ENCODE measurements at regions not wholly inside any gene's neighbourhood (a gene's known extent, or its start where the extent isn't known, plus 50 kb on each side); places are given as distances from the start of the nearest gene placed in this dataset.

DNA sequence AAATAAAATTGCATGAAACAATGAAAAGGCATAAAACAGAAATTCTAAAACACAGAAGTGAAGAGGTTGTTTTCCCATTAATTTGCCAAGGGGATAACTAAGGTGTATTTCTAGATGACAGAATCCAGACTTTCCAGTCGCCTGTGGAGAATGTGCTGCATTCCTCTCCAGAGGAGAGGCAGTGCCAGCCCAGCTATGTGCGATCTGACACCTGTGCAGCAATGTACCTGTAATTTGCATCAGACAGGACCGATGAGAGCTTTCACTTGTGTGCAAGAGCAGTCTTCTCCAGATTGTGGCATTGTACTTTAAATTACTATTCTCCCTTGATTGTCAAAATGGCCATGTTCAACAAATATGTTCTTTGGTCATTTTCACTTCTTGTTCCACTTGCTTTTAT lies 1037.9 kb downstream of the EFNB2 start:
- Histone ChIP-seq H2AFZ (no peak overlapping the region), H3K27me3 (no peaks in the 10 kb centered on the region), H3K4me3 (no peak overlapping the region), H3K9me3 (ENCODE audit: low read depth) (no peaks in the 10 kb centered on the region), H3K4me2 (no peak overlapping the region), H3K4me1 (ENCODE audit: insufficient read depth) (no peaks in the 10 kb centered on the region), H3K79me2 (no peaks in the 10 kb centered on the region), H4K20me1 (ENCODE audit: insufficient read depth, poor library complexity, severe bottlenecking) (no peaks in the 10 kb centered on the region), H3K27ac (no peak overlapping the region), H3K36me3 (replicated peaks; ENCODE audit: insufficient read depth, low read depth) (no peaks in the 10 kb centered on the region), H3K9me2 (replicated peaks; ENCODE audit: insufficient read depth) (no peaks in the 10 kb centered on the region)
- TF ChIP-seq, protein P1, sequence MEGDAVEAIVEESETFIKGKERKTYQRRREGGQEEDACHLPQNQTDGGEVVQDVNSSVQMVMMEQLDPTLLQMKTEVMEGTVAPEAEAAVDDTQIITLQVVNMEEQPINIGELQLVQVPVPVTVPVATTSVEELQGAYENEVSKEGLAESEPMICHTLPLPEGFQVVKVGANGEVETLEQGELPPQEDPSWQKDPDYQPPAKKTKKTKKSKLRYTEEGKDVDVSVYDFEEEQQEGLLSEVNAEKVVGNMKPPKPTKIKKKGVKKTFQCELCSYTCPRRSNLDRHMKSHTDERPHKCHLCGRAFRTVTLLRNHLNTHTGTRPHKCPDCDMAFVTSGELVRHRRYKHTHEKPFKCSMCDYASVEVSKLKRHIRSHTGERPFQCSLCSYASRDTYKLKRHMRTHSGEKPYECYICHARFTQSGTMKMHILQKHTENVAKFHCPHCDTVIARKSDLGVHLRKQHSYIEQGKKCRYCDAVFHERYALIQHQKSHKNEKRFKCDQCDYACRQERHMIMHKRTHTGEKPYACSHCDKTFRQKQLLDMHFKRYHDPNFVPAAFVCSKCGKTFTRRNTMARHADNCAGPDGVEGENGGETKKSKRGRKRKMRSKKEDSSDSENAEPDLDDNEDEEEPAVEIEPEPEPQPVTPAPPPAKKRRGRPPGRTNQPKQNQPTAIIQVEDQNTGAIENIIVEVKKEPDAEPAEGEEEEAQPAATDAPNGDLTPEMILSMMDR (IDR thresholded peaks at IDR 0.05; ENCODE audit: poor library complexity), result no peak
- TF ChIP-seq EZH2phosphoT487 (IDR thresholded peaks at IDR 0.05; ENCODE audit: low read depth, severe bottlenecking, unreplicated experiment) (no peak), EZH2 (IDR thresholded peaks at IDR 0.05; ENCODE audit: borderline replicate concordance) (no peak)
- WGBS (ENCODE audit: low lambda C conversion rate, missing lambda C conversion rate), result 56% methylated on average over 3 of the region's 3 CpGs
- no peak for DNase-seq (ENCODE audit: low spot score)

DNA sequence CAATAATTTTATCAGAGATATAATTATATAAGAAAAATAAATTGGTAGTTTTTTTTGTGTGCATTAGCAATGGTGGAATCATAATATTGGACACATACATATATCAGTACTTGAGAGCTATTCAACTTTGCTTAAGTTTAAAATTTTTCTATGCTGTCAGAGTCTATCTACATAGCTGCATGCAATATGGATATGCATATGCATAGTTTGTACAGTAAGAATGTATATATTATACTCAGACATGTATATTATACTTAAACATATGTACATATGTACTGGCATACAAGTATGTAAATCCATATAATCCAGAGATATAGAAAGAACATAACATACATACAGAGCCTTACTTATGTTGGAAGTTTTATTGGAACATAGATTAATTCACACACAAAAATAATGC lies 1043.2 kb downstream of the EFNB2 start:
- H4K20me1 ChIP-seq (ENCODE audit: insufficient read depth, poor library complexity, severe bottlenecking), result no peaks in the 10 kb centered on the region
- no peaks in the 10 kb centered on the region for H3K4me1 ChIP-seq (ENCODE audit: insufficient read depth)
- TF ChIP-seq, protein P1 (IDR thresholded peaks at IDR 0.05; ENCODE audit: poor library complexity), result no peak
- no peak for TF ChIP-seq EZH2 (IDR thresholded peaks at IDR 0.05; ENCODE audit: borderline replicate concordance)
- TF ChIP-seq EZH2phosphoT487 (IDR thresholded peaks at IDR 0.05; ENCODE audit: low read depth, severe bottlenecking, unreplicated experiment), result no peak
- no peaks in the 10 kb centered on the region for H3K9me3 ChIP-seq (ENCODE audit: low read depth)
- H3K79me2 ChIP-seq, result no peaks in the 10 kb centered on the region
- H3K4me3 ChIP-seq, result no peak overlapping the region
- H3K27me3 ChIP-seq, result no peaks in the 10 kb centered on the region
- H3K36me3 ChIP-seq (replicated peaks; ENCODE audit: insufficient read depth, low read depth), result no peaks in the 10 kb centered on the region
- no peaks in the 10 kb centered on the region for H3K9me2 ChIP-seq (replicated peaks; ENCODE audit: insufficient read depth)
- no peak overlapping the region for H2AFZ ChIP-seq
- no peak overlapping the region for H3K27ac ChIP-seq
- no peak overlapping the region for H3K4me2 ChIP-seq
- DNase-seq (ENCODE audit: low spot score), result no peak

DNA sequence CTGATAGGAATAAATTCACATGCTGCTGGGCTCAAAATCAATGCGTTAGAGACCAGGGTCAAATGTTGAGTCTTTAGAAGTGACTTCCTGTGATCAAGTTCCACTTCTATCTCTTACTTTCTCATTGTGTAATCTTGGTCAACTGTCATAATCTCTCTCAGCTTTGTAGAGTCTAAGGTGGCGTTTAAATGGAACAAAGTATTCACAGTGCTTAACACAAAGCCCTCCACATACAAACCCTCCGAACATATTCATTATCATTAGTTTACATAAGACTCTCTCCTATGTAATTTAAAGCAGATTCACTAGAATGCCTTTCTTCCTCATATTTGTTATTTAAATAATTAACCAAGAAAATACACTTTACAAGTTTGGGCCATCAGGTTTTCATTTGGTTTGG lies 1044.1 kb downstream of the EFNB2 start:
- no peaks in the 10 kb centered on the region for H3K9me3 ChIP-seq (ENCODE audit: low read depth)
- H4K20me1 ChIP-seq (ENCODE audit: insufficient read depth, poor library complexity, severe bottlenecking), result no peaks in the 10 kb centered on the region
- no peaks in the 10 kb centered on the region for H3K9me2 ChIP-seq (replicated peaks; ENCODE audit: insufficient read depth)
- no peaks in the 10 kb centered on the region for H3K4me1 ChIP-seq (ENCODE audit: insufficient read depth)
- H3K27me3 ChIP-seq, result no peaks in the 10 kb centered on the region
- no peak overlapping the region for H3K4me3 ChIP-seq
- H3K4me2 ChIP-seq, result no peak overlapping the region
- no peaks in the 10 kb centered on the region for H3K79me2 ChIP-seq
- peak; percentile 93 for TF ChIP-seq EZH2phosphoT487 (IDR thresholded peaks at IDR 0.05; ENCODE audit: low read depth, severe bottlenecking, unreplicated experiment)
- TF ChIP-seq EZH2 (IDR thresholded peaks at IDR 0.05; ENCODE audit: borderline replicate concordance), result no peak
- H2AFZ ChIP-seq, result no peak overlapping the region
- no peak overlapping the region for H3K27ac ChIP-seq
- H3K36me3 ChIP-seq (replicated peaks; ENCODE audit: insufficient read depth, low read depth), result no peaks in the 10 kb centered on the region
- WGBS (ENCODE audit: low lambda C conversion rate, missing lambda C conversion rate), result 41% methylated on average over 3 of the region's 3 CpGs
- DNase-seq (ENCODE audit: low spot score), result no peak

GRCh38 chr13:105485081-105485480 lies 1050.4 kb downstream of the EFNB2 start:
- Histone ChIP-seq H4K20me1 (ENCODE audit: insufficient read depth, poor library complexity, severe bottlenecking) (no peaks in the 10 kb centered on the region), H3K79me2 (no peaks in the 10 kb centered on the region), H3K9me2 (replicated peaks; ENCODE audit: insufficient read depth) (no peaks in the 10 kb centered on the region), H3K27ac (no peak overlapping the region), H2AFZ (no peak overlapping the region), H3K4me3 (no peak overlapping the region), H3K9me3 (ENCODE audit: low read depth) (no peaks in the 10 kb centered on the region), H3K27me3 (no peaks in the 10 kb centered on the region), H3K36me3 (replicated peaks; ENCODE audit: insufficient read depth, low read depth) (no peaks in the 10 kb centered on the region), H3K4me2 (no peak overlapping the region), H3K4me1 (ENCODE audit: insufficient read depth) (no peaks in the 10 kb centered on the region)
- TF ChIP-seq EZH2phosphoT487 (IDR thresholded peaks at IDR 0.05; ENCODE audit: low read depth, severe bottlenecking, unreplicated experiment) (no peak), EZH2 (IDR thresholded peaks at IDR 0.05; ENCODE audit: borderline replicate concordance) (no peak)
- TF ChIP-seq, protein P1 (IDR thresholded peaks at IDR 0.05; ENCODE audit: poor library complexity), result no peak
- DNase-seq (ENCODE audit: low spot score), result no peak
- WGBS (ENCODE audit: low lambda C conversion rate, missing lambda C conversion rate), result 65% methylated on average over 2 of the region's 2 CpGs

Data from hepatocyte (in vitro differentiated cells).